H1 (cell line): ENCODE measurements at regions not wholly inside any gene's neighbourhood (a gene's known extent, or its start where the extent isn't known, plus 50 kb on each side); places are given as distances from the start of the nearest gene placed in this dataset.

Experiments used
- CTCF ChIA-PET: fragments of 300-600 bp; sonication (Branson Sonifier 250); formaldehyde crosslinking; loops from one replicate; lab custom pipeline; 2021; ENCODE audit not compliant: partially characterized antibody; lab: Charles Lee
- POLR2A ChIA-PET: fragments of 300-600 bp; sonication (Branson Sonifier 250); formaldehyde crosslinking; loops from one replicate; lab custom pipeline; 2021; ENCODE audit warnings: inconsistent platforms; ENCODE audit not compliant: partially characterized antibody; lab: Charles Lee
- DNase-seq, 2 experiments: peaks; one replicate each; pipeline versions ENCODE4 v3.0.0 to v3.0.0-alpha.2; 2010 to 2022; ENCODE audit warnings: low spot score in 2 of 2, low read depth in 1 of 2, mixed read lengths in 1 of 2
- FAIRE-seq: peaks from 2 replicates; lab custom pipeline; 2011; peaks lifted over from hg19 to GRCh38; lab: Jason Lieb, UNC
- H2AFZ ChIP-seq: 2 replicates; pipeline ENCODE4 v1.8.1; 2012; ENCODE audit warnings: low read length, inconsistent platforms
- H2AK5ac ChIP-seq: 2 replicates; pipeline ENCODE4 v1.6.1; 2013; ENCODE audit warnings: low read depth, low read length
- H2BK120ac ChIP-seq: replicated peaks from 2 replicates; pipeline ENCODE3; 2013; ENCODE audit warnings: low read depth, low read length, inconsistent platforms
- H2BK12ac ChIP-seq: 2 replicates; pipeline ENCODE4 v1.6.1; 2013; ENCODE audit warnings: low read depth, low read length
- H2BK15ac ChIP-seq: 2 replicates; pipeline ENCODE4 v1.6.1; 2013; ENCODE audit warnings: low read length
- H2BK20ac ChIP-seq: 2 replicates; pipeline ENCODE4 v1.6.1; 2013; ENCODE audit warnings: low read length
- H2BK5ac ChIP-seq: 2 replicates; pipeline ENCODE4 v1.6.1; 2013; ENCODE audit warnings: low read depth, low read length
- H3K14ac ChIP-seq: 2 replicates; pipeline ENCODE4 v1.6.1; 2013; ENCODE audit warnings: inconsistent platforms; ENCODE audit not compliant: insufficient read length
- H3K18ac ChIP-seq: 2 replicates; pipeline ENCODE4 v1.6.1; 2013; ENCODE audit warnings: low read length; ENCODE audit errors: extremely low read depth
- H3K23ac ChIP-seq: 2 replicates; pipeline ENCODE4 v1.6.1; 2013; ENCODE audit warnings: inconsistent platforms; ENCODE audit not compliant: insufficient read length
- H3K23me2 ChIP-seq: 2 replicates; pipeline ENCODE4 v1.6.1; 2013; ENCODE audit warnings: low read depth, low read length
- H3K27ac ChIP-seq: 2 replicates; pipeline ENCODE4 v1.6.1; 2011; ENCODE audit warnings: low read depth, low read length, inconsistent platforms
- H3K27me3 ChIP-seq, 4 experiments: replicated peaks in 1 of 4; 1 replicate in 1 of 4; 2 replicates in 3 of 4; pipeline versions ENCODE4 v1.6.1 to v1.8.1; 2011 to 2013; ENCODE audit warnings: low read length in 3 of 4, mild to moderate bottlenecking in 3 of 4, inconsistent platforms in 2 of 4, mixed read lengths in 2 of 4, moderate library complexity in 1 of 4; ENCODE audit not compliant: control insufficient read depth in 3 of 4, insufficient read depth in 3 of 4; ENCODE audit errors: extremely low read depth in 1 of 4
- H3K36me3 ChIP-seq, 4 experiments: 2 replicates each; pipeline versions ENCODE4 v1.6.1 to v1.8.1; 2011 to 2013; ENCODE audit warnings: mild to moderate bottlenecking in 4 of 4, low read length in 3 of 4, moderate library complexity in 2 of 4, control low read depth in 1 of 4, inconsistent platforms in 1 of 4; ENCODE audit not compliant: insufficient read depth in 4 of 4, control insufficient read depth in 2 of 4
- H3K4ac ChIP-seq: replicated peaks from 2 replicates; pipeline ENCODE3; 2013; ENCODE audit warnings: low read length, low read depth, mixed read lengths, inconsistent platforms; ENCODE audit not compliant: insufficient read length
- H3K4me1 ChIP-seq, 4 experiments: replicated peaks in 1 of 4; 1 replicate in 1 of 4; 2 replicates in 3 of 4; pipeline versions ENCODE4 v1.6.1 to v1.8.1; 2011 to 2013; ENCODE audit warnings: low read length in 3 of 4, inconsistent platforms in 2 of 4, mixed read lengths in 1 of 4; ENCODE audit not compliant: insufficient read depth in 4 of 4, control insufficient read depth in 3 of 4
- H3K4me2 ChIP-seq, 2 experiments: 2 replicates each; pipeline versions ENCODE4 v1.6.1 to v1.8.1; 2011 to 2013; ENCODE audit warnings: low read depth in 2 of 2, low read length in 2 of 2, control low read depth in 1 of 2, inconsistent platforms in 1 of 2, mild to moderate bottlenecking in 1 of 2; ENCODE audit not compliant: insufficient read depth in 1 of 2
- H3K4me3 ChIP-seq, 4 experiments: fragments of 200-600, 300-600 bp in 1 of 4; sonication (generic), shearing (Covaris generic), sonication (Bioruptor Twin) in 1 of 4; 2 replicates each; pipeline versions ENCODE4 v1.5.1 to v1.8.1; 2011 to 2016; ENCODE audit warnings: low read length in 4 of 4, low read depth in 3 of 4, control low read depth in 2 of 4, inconsistent platforms in 2 of 4, mild to moderate bottlenecking in 2 of 4, mixed read lengths in 1 of 4, moderate library complexity in 1 of 4; ENCODE audit not compliant: insufficient read depth in 2 of 4; ENCODE audit errors: extremely low read depth in 1 of 4
- H3K56ac ChIP-seq: replicated peaks from 2 replicates; pipeline ENCODE3; 2013; ENCODE audit warnings: low read depth, mild to moderate bottlenecking, mixed read lengths, low read length, inconsistent platforms; ENCODE audit not compliant: insufficient read length
- H3K79me1 ChIP-seq: 2 replicates; pipeline ENCODE4 v1.6.1; 2013; ENCODE audit warnings: low read depth, low read length, control low read depth
- H3K79me2 ChIP-seq, 2 experiments: 2 replicates each; pipeline versions ENCODE4 v1.6.1 to v1.8.1; 2012 to 2013; ENCODE audit warnings: low read length in 2 of 2, mild to moderate bottlenecking in 2 of 2, inconsistent platforms in 1 of 2; ENCODE audit not compliant: insufficient read depth in 2 of 2, control insufficient read depth in 1 of 2
- H3K9ac ChIP-seq, 4 experiments: replicated peaks in 1 of 4; 1 replicate in 1 of 4; 2 replicates in 3 of 4; pipeline versions ENCODE4 v1.6.1 to v1.8.1; 2011 to 2013; ENCODE audit warnings: low read depth in 3 of 4, low read length in 3 of 4, control low read depth in 2 of 4, mild to moderate bottlenecking in 2 of 4, moderate library complexity in 2 of 4, inconsistent platforms in 1 of 4; ENCODE audit errors: extremely low read depth in 1 of 4
- H3K9me3 ChIP-seq, 2 experiments: 2 replicates each; pipeline versions ENCODE4 v1.6.1 to v1.8.1; 2012 to 2013; ENCODE audit warnings: mild to moderate bottlenecking in 2 of 2, moderate library complexity in 2 of 2, control low read depth in 1 of 2, inconsistent platforms in 1 of 2, low read depth in 1 of 2, low read length in 1 of 2, mixed read lengths in 1 of 2; ENCODE audit not compliant: insufficient read depth in 2 of 2
- H4K20me1 ChIP-seq, 2 experiments: replicated peaks in 1 of 2; 2 replicates each; pipeline versions ENCODE3 to v1.8.1; 2011 to 2013; ENCODE audit warnings: inconsistent platforms in 2 of 2, low read length in 2 of 2, mild to moderate bottlenecking in 1 of 2; ENCODE audit not compliant: insufficient read depth in 2 of 2, control insufficient read depth in 1 of 2
- H4K5ac ChIP-seq: 2 replicates; pipeline ENCODE4 v1.6.1; 2013; ENCODE audit warnings: low read length, low read depth, mixed read lengths, inconsistent platforms; ENCODE audit not compliant: insufficient read length
- H4K8ac ChIP-seq: 2 replicates; pipeline ENCODE4 v1.8.0; 2013; ENCODE audit warnings: mild to moderate bottlenecking, moderate library complexity, low read length, inconsistent platforms; ENCODE audit not compliant: insufficient read depth; ENCODE audit errors: extremely low read depth
- H4K91ac ChIP-seq: replicated peaks from 2 replicates; pipeline ENCODE3; 2013; ENCODE audit warnings: low read length, mixed read lengths, inconsistent platforms; ENCODE audit not compliant: insufficient read length
- BACH1 ChIP-seq: IDR thresholded peaks from 2 replicates; pipeline ENCODE4 v1.6.1; 2012; ENCODE audit warnings: low read length, improper control_type of control experiment
- BCL11A ChIP-seq, 2 experiments: IDR thresholded peaks; one replicate each; pipeline ENCODE4 v1.6.1; 2011; ENCODE audit warnings: low read depth in 2 of 2, low read length in 2 of 2, mild to moderate bottlenecking in 2 of 2
- BRCA1 ChIP-seq: IDR thresholded peaks from 2 replicates; pipeline ENCODE4 v1.6.1; 2012; ENCODE audit warnings: low read depth, low read length, improper control_type of control experiment
- CHD1 ChIP-seq: IDR thresholded peaks from 2 replicates; pipeline ENCODE4 v1.6.1; 2012; ENCODE audit warnings: low read depth, low read length, improper control_type of control experiment
- CHD2 ChIP-seq: IDR thresholded peaks from 2 replicates; pipeline ENCODE4 v1.6.1; 2012; ENCODE audit warnings: low read length, improper control_type of control experiment
- GABPA ChIP-seq: IDR thresholded peaks from 2 replicates; pipeline ENCODE4 v1.6.1; 2011; ENCODE audit warnings: mild to moderate bottlenecking, low read length, moderate library complexity, borderline replicate concordance; ENCODE audit not compliant: insufficient read depth
- GTF2F1 ChIP-seq: IDR thresholded peaks from 2 replicates; pipeline ENCODE4 v1.6.1; 2012; ENCODE audit warnings: low read depth, low read length, improper control_type of control experiment, borderline replicate concordance
- MAFK ChIP-seq: IDR thresholded peaks from 2 replicates; pipeline ENCODE4 v1.6.1; 2012; ENCODE audit warnings: low read depth, mild to moderate bottlenecking, improper control_type of control experiment, low read length
- NRF1 ChIP-seq: IDR thresholded peaks from 2 replicates; pipeline ENCODE4 v1.6.1; 2011; ENCODE audit warnings: mild to moderate bottlenecking, low read depth, low read length, improper control_type of control experiment
- POLR2A ChIP-seq, 2 experiments: IDR thresholded peaks; 1 replicate in 1 of 2; 2 replicates in 1 of 2; pipeline ENCODE4 v1.6.1; 2011; ENCODE audit warnings: low read depth in 2 of 2, low read length in 2 of 2, mild to moderate bottlenecking in 2 of 2; ENCODE audit errors: control extremely low read depth in 1 of 2
- RAD21 ChIP-seq, 2 experiments: IDR thresholded peaks in 1 of 2; conservative IDR thresholded peaks in 1 of 2; 2 replicates each; pipeline ENCODE4 v1.6.1; 2011; ENCODE audit warnings: low read depth in 2 of 2, low read length in 2 of 2, improper control_type of control experiment in 1 of 2, inconsistent platforms in 1 of 2, mild to moderate bottlenecking in 1 of 2, moderate library complexity in 1 of 2
- RFX5 ChIP-seq: IDR thresholded peaks from 2 replicates; pipeline ENCODE4 v1.6.1; 2011; ENCODE audit warnings: low read depth, low read length, improper control_type of control experiment, borderline replicate concordance
- SIRT6 ChIP-seq: IDR thresholded peaks from one replicate; pipeline ENCODE4 v1.7.1; 2012; ENCODE audit warnings: low read length, inconsistent platforms
- TAF1 ChIP-seq: IDR thresholded peaks from 2 replicates; pipeline ENCODE4 v1.6.1; 2011; ENCODE audit warnings: mild to moderate bottlenecking, low read depth, low read length
- TEAD4 ChIP-seq: IDR thresholded peaks from 2 replicates; pipeline ENCODE4 v1.6.1; 2012; ENCODE audit warnings: low read depth, low read length, inconsistent platforms, mixed read lengths
- WGBS, 2 experiments: shearing (Covaris generic) in 1 of 2; methylation state at CpG; one replicate each; pipeline versions ENCODE4 v1.1.6 to v1.1.7; 2013 to 2015; ENCODE audit warnings: low lambda C conversion rate in 2 of 2, mixed read lengths in 2 of 2, inconsistent platforms in 1 of 2, low coverage in 1 of 2, missing lambda C conversion rate in 1 of 2; ENCODE audit not compliant: insufficient replicate concordance in 2 of 2, insufficient coverage in 1 of 2, insufficient read length in 1 of 2; ENCODE audit errors: extremely low coverage in 1 of 2, missing lambda C conversion rate in 1 of 2; 5-methylcytosine and 5-hydroxymethylcytosine counted together

DNA sequence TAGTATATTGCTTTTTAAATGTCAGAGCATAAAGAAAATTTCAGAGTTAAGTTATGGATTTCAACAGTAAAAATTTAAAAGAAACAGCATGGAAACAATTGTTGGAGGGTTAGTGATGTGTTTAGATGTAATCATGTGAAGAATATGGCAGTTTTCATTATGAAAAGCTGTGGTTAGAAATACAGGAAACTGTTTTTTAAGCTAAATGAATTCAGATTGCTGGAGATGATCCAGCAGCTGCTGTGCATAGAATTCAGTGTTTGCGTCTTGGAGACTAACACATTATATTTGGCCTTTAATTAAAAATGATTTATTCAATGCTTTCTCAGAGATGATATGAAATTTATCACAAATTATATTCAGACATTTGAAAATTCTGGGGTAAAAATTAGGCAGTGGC, 273.6 kb upstream of the LRRC7 start:
- Histone ChIP-seq H2AK5ac (no peak overlapping the region), H2BK20ac (no peak overlapping the region), H2BK12ac (no peak overlapping the region), H3K56ac (no peak overlapping the region), H3K4me2 (no peak overlapping the region), H2BK5ac (no peak overlapping the region), H3K36me3 (no peaks in the 10 kb centered on the region), H2BK120ac (no peak overlapping the region), H3K4ac (no peak overlapping the region), H3K79me2 (no peaks in the 10 kb centered on the region), H3K9me3 (no peaks in the 10 kb centered on the region), H3K27me3 (no peaks in the 10 kb centered on the region), H4K8ac (no peak overlapping the region), H3K4me3 (no peak overlapping the region), H2BK15ac (no peak overlapping the region), H3K23ac (no peak overlapping the region), H4K5ac (no peak overlapping the region), H3K23me2 (no peaks in the 10 kb centered on the region), H3K18ac (no peak overlapping the region), H3K4me1 (no peaks in the 10 kb centered on the region), H3K14ac (no peak overlapping the region), H2AFZ (no peak overlapping the region), H4K91ac (no peak overlapping the region), H3K27ac (no peak overlapping the region), H3K9ac (no peak overlapping the region), H3K79me1 (no peaks in the 10 kb centered on the region), H4K20me1 (no peaks in the 10 kb centered on the region)
- no peak for DNase-seq
- POLR2A ChIA-PET, result no interaction called here
- no peak for FAIRE-seq
- 95% methylated on average over 1 of the region's 1 CpG; no CpG with 5 or more reads in 1 of the 2 experiments for WGBS, 2 experiments
- CTCF ChIA-PET, result interaction anchor here (1.6 kb wide), 1 partner anchor 12 kb away, joined by 4 read pairs; no protein-coding TSS in a partner anchor
- TF ChIP-seq MAFK, result no peak
- no peak for TF ChIP-seq GABPA
- no peak for TF ChIP-seq CHD1
- TF ChIP-seq BRCA1, result no peak
- TF ChIP-seq POLR2A (IDR thresholded peaks at IDR 0.05; ENCODE audit: control extremely low read depth in 1 of 2, low read depth in 2 of 2, low read length in 2 of 2), result no peak
- TF ChIP-seq RAD21 (IDR thresholded peaks at IDR 0.05 in 1 of 2, conservative IDR thresholded peaks at IDR 0.05 in 1 of 2; ENCODE audit: low read depth in 2 of 2, low read length in 2 of 2), result no peak
- no peak for TF ChIP-seq CHD2
- TF ChIP-seq GTF2F1, result no peak
- TF ChIP-seq RFX5, result no peak
- no peak for TF ChIP-seq BCL11A (IDR thresholded peaks at IDR 0.05; ENCODE audit: low read depth in 2 of 2, low read length in 2 of 2)
- TF ChIP-seq TAF1, result no peak
- no peak for TF ChIP-seq TEAD4
- no peak for TF ChIP-seq SIRT6
- no peak for TF ChIP-seq BACH1
- no peak for TF ChIP-seq NRF1
